IMR-90 (cell line): ENCODE measurements at regions not wholly inside any gene's neighbourhood (a gene's known extent, or its start where the extent isn't known, plus 50 kb on each side); places are given as distances from the start of the nearest gene placed in this dataset.

Experiments used
- ATAC-seq: fragments of 200-7000 bp; cut with Tn5 transposase; 2 replicates; pipeline ENCODE4 v1.9.1; 2020; ENCODE audit warnings: low read depth, mild to moderate bottlenecking, moderate library complexity
- BruUV-seq: library from RNA; stranded (reverse); fragments of 400-500 nt; replicated peaks from 2 replicates; lab custom pipeline; 2021; lab: Mats Ljungman, UMichigan
- CTCF ChIA-PET: fragments of 300-600 bp; formaldehyde crosslinking; extraction: SDS; loops from one replicate; lab custom pipeline; 2021; ENCODE audit warnings: antibody characterized with exemption; lab: Yijun Ruan, JAX
- POLR2A ChIA-PET: fragments of 300-600 bp; sonication (Branson Sonifier 250); formaldehyde crosslinking; loops from one replicate; lab custom pipeline; 2022; ENCODE audit warnings: antibody characterized with exemption; ENCODE audit not compliant: unreplicated experiment; lab: Charles Lee
- DNase-seq: peaks from one replicate; pipeline ENCODE4 v3.0.0; 2013
- H2AFZ ChIP-seq: replicated peaks from 2 replicates; pipeline ENCODE3; 2013; ENCODE audit warnings: low read length, mild to moderate bottlenecking; ENCODE audit not compliant: poor library complexity
- H2AK5ac ChIP-seq: 2 replicates; pipeline ENCODE4 v1.6.1; 2013; ENCODE audit warnings: low read depth, low read length, inconsistent platforms
- H2AK9ac ChIP-seq: replicated peaks from 2 replicates; pipeline ENCODE3; 2013; ENCODE audit warnings: mild to moderate bottlenecking, low read depth, low read length, moderate library complexity; ENCODE audit not compliant: poor library complexity
- H2BK120ac ChIP-seq: 2 replicates; pipeline ENCODE4 v1.6.1; 2013; ENCODE audit warnings: low read depth, low read length, inconsistent platforms
- H2BK15ac ChIP-seq: 3 replicates; pipeline ENCODE4 v1.6.1; 2013; ENCODE audit warnings: low read depth, low read length, inconsistent platforms
- H2BK20ac ChIP-seq: 2 replicates; pipeline ENCODE4 v1.6.1; 2013; ENCODE audit warnings: low read depth, mild to moderate bottlenecking, inconsistent platforms, low read length, moderate library complexity
- H2BK5ac ChIP-seq: 2 replicates; pipeline ENCODE4 v1.6.1; 2013; ENCODE audit warnings: mild to moderate bottlenecking, low read depth, low read length, inconsistent platforms; ENCODE audit not compliant: poor library complexity, severe bottlenecking
- H3K14ac ChIP-seq: replicated peaks from 2 replicates; pipeline ENCODE4 v1.6.1; 2013; ENCODE audit warnings: low read depth, low read length, inconsistent platforms
- H3K18ac ChIP-seq: 2 replicates; pipeline ENCODE4 v1.6.1; 2013; ENCODE audit warnings: low read depth, low read length, control low read depth
- H3K23ac ChIP-seq: 2 replicates; pipeline ENCODE4 v1.6.1; 2013; ENCODE audit warnings: low read depth, low read length, inconsistent platforms
- H3K27ac ChIP-seq: 2 replicates; pipeline ENCODE4 v1.5.1; 2013; ENCODE audit warnings: mild to moderate bottlenecking, control low read depth, low read length; ENCODE audit not compliant: insufficient read depth
- H3K27me3 ChIP-seq: 2 replicates; pipeline ENCODE4 v1.6.1; 2013; ENCODE audit warnings: low read length; ENCODE audit not compliant: control insufficient read depth, insufficient read depth
- H3K36me3 ChIP-seq: 2 replicates; pipeline ENCODE4 v1.6.1; 2013; ENCODE audit warnings: low read length, mixed read lengths; ENCODE audit not compliant: control insufficient read depth, insufficient read depth
- H3K4ac ChIP-seq: 2 replicates; pipeline ENCODE4 v1.6.1; 2013; ENCODE audit warnings: low read depth, low read length, inconsistent platforms
- H3K4me1 ChIP-seq: 2 replicates; pipeline ENCODE4 v1.6.1; 2013; ENCODE audit warnings: low read length, mixed read lengths; ENCODE audit not compliant: control insufficient read depth, insufficient read depth
- H3K4me2 ChIP-seq: 2 replicates; pipeline ENCODE4 v1.6.1; 2013; ENCODE audit warnings: low read depth, mild to moderate bottlenecking, control low read depth, low read length, moderate library complexity
- H3K4me3 ChIP-seq: 2 replicates; pipeline ENCODE4 v1.5.1; 2013; ENCODE audit warnings: low read depth, mild to moderate bottlenecking, control low read depth, low read length, moderate library complexity; ENCODE audit not compliant: insufficient read depth
- H3K56ac ChIP-seq: 2 replicates; pipeline ENCODE4 v1.6.1; 2013; ENCODE audit warnings: low read length, inconsistent platforms; ENCODE audit not compliant: insufficient read depth; ENCODE audit errors: extremely low read depth
- H3K79me1 ChIP-seq, 2 experiments: 2 replicates each; pipeline ENCODE4 v1.6.1; 2013; ENCODE audit warnings: low read length in 2 of 2, inconsistent platforms in 1 of 2, low read depth in 1 of 2
- H3K9ac ChIP-seq: 2 replicates; pipeline ENCODE4 v1.6.1; 2013; ENCODE audit warnings: low read depth, low read length, control low read depth
- H3K9me1 ChIP-seq: 2 replicates; pipeline ENCODE4 v1.6.1; 2013; ENCODE audit warnings: low read length, inconsistent platforms; ENCODE audit not compliant: insufficient read depth
- H3K9me3 ChIP-seq: 2 replicates; pipeline ENCODE4 v1.6.1; 2013; ENCODE audit warnings: low read length; ENCODE audit not compliant: control insufficient read depth, insufficient read depth
- H4K20me1 ChIP-seq: 2 replicates; pipeline ENCODE4 v1.6.1; 2013; ENCODE audit warnings: low read length, inconsistent platforms; ENCODE audit not compliant: insufficient read depth
- H4K5ac ChIP-seq: 2 replicates; pipeline ENCODE4 v1.6.1; 2013; ENCODE audit warnings: mild to moderate bottlenecking, low read depth, low read length, control low read depth
- H4K8ac ChIP-seq, 2 experiments: 2 replicates each; pipeline ENCODE4 v1.6.1; 2013; ENCODE audit warnings: low read depth in 2 of 2, low read length in 2 of 2, control low read depth in 1 of 2, inconsistent platforms in 1 of 2
- H4K91ac ChIP-seq: 2 replicates; pipeline ENCODE4 v1.6.1; 2013; ENCODE audit warnings: low read depth, low read length, inconsistent platforms; ENCODE audit not compliant: insufficient read depth
- BHLHE40 ChIP-seq: fragments of 150-350 bp; IDR thresholded peaks from 2 replicates; pipeline ENCODE4 v1.6.1; 2016; ENCODE audit warnings: mild to moderate bottlenecking, low read depth, low read length
- CEBPB ChIP-seq: IDR thresholded peaks from 2 replicates; pipeline ENCODE4 v1.6.1; 2012; ENCODE audit warnings: low read depth, low read length, improper control_type of control experiment
- CHD1 ChIP-seq: IDR thresholded peaks from 2 replicates; pipeline ENCODE4 v1.6.1; 2012; ENCODE audit warnings: low read depth, low read length, improper control_type of control experiment
- FOS ChIP-seq: fragments of 150-350 bp; IDR thresholded peaks from 2 replicates; pipeline ENCODE4 v1.6.1; 2016; ENCODE audit warnings: low read depth, low read length
- MAFK ChIP-seq: IDR thresholded peaks from 2 replicates; pipeline ENCODE4 v1.6.1; 2012; ENCODE audit warnings: low read depth, low read length, improper control_type of control experiment
- MAZ ChIP-seq: IDR thresholded peaks from 2 replicates; pipeline ENCODE4 v1.6.1; 2012; ENCODE audit warnings: low read depth, mild to moderate bottlenecking, low read length, improper control_type of control experiment, moderate library complexity, borderline replicate concordance
- MXI1 ChIP-seq: IDR thresholded peaks from 2 replicates; pipeline ENCODE4 v1.6.1; 2012; ENCODE audit warnings: low read depth, mild to moderate bottlenecking, low read length, moderate library complexity, borderline replicate concordance
- NFE2L2 ChIP-seq: fragments of 150-350 bp; IDR thresholded peaks from 2 replicates; pipeline ENCODE4 v1.6.1; 2016; ENCODE audit warnings: low read depth, mild to moderate bottlenecking, low read length
- POLR2A ChIP-seq: IDR thresholded peaks from 2 replicates; pipeline ENCODE4 v1.6.1; 2012; ENCODE audit warnings: mild to moderate bottlenecking, low read depth, low read length
- RAD21 ChIP-seq: IDR thresholded peaks from 2 replicates; pipeline ENCODE4 v1.6.1; 2012; ENCODE audit warnings: low read length, improper control_type of control experiment
- RCOR1 ChIP-seq: IDR thresholded peaks from 2 replicates; pipeline ENCODE4 v1.6.1; 2012; ENCODE audit warnings: mild to moderate bottlenecking, low read length, improper control_type of control experiment; ENCODE audit not compliant: insufficient replicate concordance
- RFX5 ChIP-seq: IDR thresholded peaks from 2 replicates; pipeline ENCODE4 v1.8.0; 2012; ENCODE audit warnings: low read depth, mild to moderate bottlenecking, low read length, moderate library complexity
- SMC3 ChIP-seq: fragments of 150-350 bp; IDR thresholded peaks from 2 replicates; pipeline ENCODE4 v1.6.1; 2016; ENCODE audit warnings: low read depth, mild to moderate bottlenecking, antibody characterized with exemption, low read length, moderate library complexity
- WGBS, 2 experiments: methylation state at CpG; one replicate each; pipeline versions ENCODE4 v1.1.5 to v1.1.7; 2013; ENCODE audit warnings: missing lambda C conversion rate in 2 of 2; ENCODE audit not compliant: insufficient read length in 1 of 2; ENCODE audit errors: extremely low coverage in 2 of 2; 5-methylcytosine and 5-hydroxymethylcytosine counted together
- dilution Hi-C: fragments of 300-500 bp; cut with HindIII; formaldehyde crosslinking; loops from one replicate; pipeline ENCODE4 v1.14.3; 2018; ENCODE audit warnings: low sequenced_read_pairs; ENCODE audit not compliant: unreplicated experiment
- in situ Hi-C: fragments of 300-500 bp; cut with MboI; formaldehyde crosslinking; loops from 3 replicates; pipeline ENCODE4 v1.14.3; 2019; ENCODE audit warnings: low sequenced_read_pairs, inconsistent platforms, mixed read lengths
- intact Hi-C: fragments of 100-400 bp; cut with micrococcal nuclease; formaldehyde crosslinking; loops from 2 replicates; pipeline ENCODE4 v1.10.0; 2022
- TF ChIP-seq, protein P1 (sequence below): fragments of 150-350 bp; IDR thresholded peaks from 2 replicates; pipeline ENCODE4 v1.6.1; 2016; ENCODE audit warnings: low read depth, mild to moderate bottlenecking, low read length, moderate library complexity, borderline replicate concordance
- TF ChIP-seq, protein P2 (sequence below): conservative IDR thresholded peaks from 2 replicates; pipeline ENCODE4 v1.5.1; 2012; ENCODE audit warnings: mild to moderate bottlenecking, low read depth, low read length, improper control_type of control experiment
- TF ChIP-seq, protein P3 (sequence below): fragments of 150-350 bp; IDR thresholded peaks from 2 replicates; pipeline ENCODE4 v1.6.1; 2017; ENCODE audit warnings: mild to moderate bottlenecking, antibody characterized with exemption, low read length, low read depth

DNA sequence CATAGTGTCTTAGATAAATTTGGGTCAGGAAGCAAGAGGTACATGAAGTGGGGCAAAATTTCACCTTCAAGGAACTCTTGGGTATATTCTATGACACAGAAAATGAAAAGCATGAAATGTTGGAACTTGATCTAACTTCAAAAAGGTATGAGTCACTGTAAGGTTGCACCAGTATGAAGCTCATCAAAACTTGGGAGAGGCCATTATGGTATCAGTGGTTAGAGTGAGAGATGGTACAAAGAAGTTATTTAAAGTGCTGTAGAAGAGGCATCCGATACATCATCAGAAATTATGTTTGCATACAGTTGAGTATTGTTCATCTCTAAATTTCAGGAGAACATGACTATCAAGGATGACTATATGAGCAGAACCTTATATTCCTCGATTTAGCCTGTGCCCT is 302.9 kb upstream of the SUCLG2 start:
- CTCF ChIA-PET, result no interaction called here

More for the DNA sequence above, 302.9 kb upstream of the SUCLG2 start:
- ATAC-seq (no peak), DNase-seq (no peak)
- no peaks in the 10 kb centered on the region for H3K9me1 ChIP-seq
- TF ChIP-seq MXI1 (no peak), FOS (no peak), MAZ (no peak), POLR2A (no peak), MAFK (no peak), CEBPB (no peak), RCOR1 (no peak), BHLHE40 (no peak), RAD21 (no peak), SMC3 (no peak), RFX5 (no peak), NFE2L2 (no peak), CHD1 (no peak)
- TF ChIP-seq, protein P1, sequence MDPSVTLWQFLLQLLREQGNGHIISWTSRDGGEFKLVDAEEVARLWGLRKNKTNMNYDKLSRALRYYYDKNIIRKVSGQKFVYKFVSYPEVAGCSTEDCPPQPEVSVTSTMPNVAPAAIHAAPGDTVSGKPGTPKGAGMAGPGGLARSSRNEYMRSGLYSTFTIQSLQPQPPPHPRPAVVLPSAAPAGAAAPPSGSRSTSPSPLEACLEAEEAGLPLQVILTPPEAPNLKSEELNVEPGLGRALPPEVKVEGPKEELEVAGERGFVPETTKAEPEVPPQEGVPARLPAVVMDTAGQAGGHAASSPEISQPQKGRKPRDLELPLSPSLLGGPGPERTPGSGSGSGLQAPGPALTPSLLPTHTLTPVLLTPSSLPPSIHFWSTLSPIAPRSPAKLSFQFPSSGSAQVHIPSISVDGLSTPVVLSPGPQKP, result no peak
- TF ChIP-seq, protein P2, sequence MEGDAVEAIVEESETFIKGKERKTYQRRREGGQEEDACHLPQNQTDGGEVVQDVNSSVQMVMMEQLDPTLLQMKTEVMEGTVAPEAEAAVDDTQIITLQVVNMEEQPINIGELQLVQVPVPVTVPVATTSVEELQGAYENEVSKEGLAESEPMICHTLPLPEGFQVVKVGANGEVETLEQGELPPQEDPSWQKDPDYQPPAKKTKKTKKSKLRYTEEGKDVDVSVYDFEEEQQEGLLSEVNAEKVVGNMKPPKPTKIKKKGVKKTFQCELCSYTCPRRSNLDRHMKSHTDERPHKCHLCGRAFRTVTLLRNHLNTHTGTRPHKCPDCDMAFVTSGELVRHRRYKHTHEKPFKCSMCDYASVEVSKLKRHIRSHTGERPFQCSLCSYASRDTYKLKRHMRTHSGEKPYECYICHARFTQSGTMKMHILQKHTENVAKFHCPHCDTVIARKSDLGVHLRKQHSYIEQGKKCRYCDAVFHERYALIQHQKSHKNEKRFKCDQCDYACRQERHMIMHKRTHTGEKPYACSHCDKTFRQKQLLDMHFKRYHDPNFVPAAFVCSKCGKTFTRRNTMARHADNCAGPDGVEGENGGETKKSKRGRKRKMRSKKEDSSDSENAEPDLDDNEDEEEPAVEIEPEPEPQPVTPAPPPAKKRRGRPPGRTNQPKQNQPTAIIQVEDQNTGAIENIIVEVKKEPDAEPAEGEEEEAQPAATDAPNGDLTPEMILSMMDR, result no peak
- TF ChIP-seq, protein P3, sequence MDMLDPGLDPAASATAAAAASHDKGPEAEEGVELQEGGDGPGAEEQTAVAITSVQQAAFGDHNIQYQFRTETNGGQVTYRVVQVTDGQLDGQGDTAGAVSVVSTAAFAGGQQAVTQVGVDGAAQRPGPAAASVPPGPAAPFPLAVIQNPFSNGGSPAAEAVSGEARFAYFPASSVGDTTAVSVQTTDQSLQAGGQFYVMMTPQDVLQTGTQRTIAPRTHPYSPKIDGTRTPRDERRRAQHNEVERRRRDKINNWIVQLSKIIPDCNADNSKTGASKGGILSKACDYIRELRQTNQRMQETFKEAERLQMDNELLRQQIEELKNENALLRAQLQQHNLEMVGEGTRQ, result no peak
- H3K4ac ChIP-seq, result no peak overlapping the region
- no peak overlapping the region for H3K56ac ChIP-seq
- POLR2A ChIA-PET, result no interaction called here
- no peaks in the 10 kb centered on the region for H3K4me1 ChIP-seq
- H4K20me1 ChIP-seq, result no peaks in the 10 kb centered on the region
- H3K27ac ChIP-seq, result no peak overlapping the region
- H2BK15ac ChIP-seq, result no peak overlapping the region
- H3K18ac ChIP-seq, result no peak overlapping the region
- no peak overlapping the region for H2AK9ac ChIP-seq
- in situ Hi-C loops, result no loop called here
- H3K79me1 ChIP-seq, result no peaks in the 10 kb centered on the region
- dilution Hi-C loops, result no loop called here
- H2AK5ac ChIP-seq, result no peak overlapping the region
- H3K36me3 ChIP-seq, result no peaks in the 10 kb centered on the region
- BruUV-seq, result no TSS peak
- intact Hi-C loops, result no loop called here
- H4K5ac ChIP-seq, result no peak overlapping the region
- no peak overlapping the region for H2AFZ ChIP-seq
- no peak overlapping the region for H3K4me3 ChIP-seq
- no peaks in the 10 kb centered on the region for H3K27me3 ChIP-seq
- no peak overlapping the region for H2BK20ac ChIP-seq
- H3K9ac ChIP-seq, result no peak overlapping the region
- no peaks in the 10 kb centered on the region for H3K9me3 ChIP-seq
- no peak overlapping the region for H3K4me2 ChIP-seq
- H3K14ac ChIP-seq, result no peak overlapping the region
- no peak overlapping the region for H4K91ac ChIP-seq
- no CpG with 5 or more reads among the region's 2 CpGs for WGBS, 2 experiments
- no peak overlapping the region for H4K8ac ChIP-seq
- no peak overlapping the region for H2BK120ac ChIP-seq
- no peak overlapping the region for H3K23ac ChIP-seq
- no peak overlapping the region for H2BK5ac ChIP-seq
